ENCODE measurements at regions not wholly inside any gene's neighbourhood (a gene's known extent, or its start where the extent isn't known, plus 50 kb on each side); places are given as distances from the start of the nearest gene placed in this dataset.

GRCh38 chr6:4581468-4582385 lies 194.5 kb upstream of the CDYL start:
- ATAC-seq (ENCODE audit: poor library complexity) (no peak), DNase-seq (no peak)
- intact Hi-C loops (cut with DNase I) = no loop called here

GRCh38 chr6:4580361-4580760 lies 195.8 kb upstream of the CDYL start:
- intact Hi-C loops (cut with DNase I) = no loop called here
- ATAC-seq (ENCODE audit: poor library complexity) (no peak), DNase-seq (no peak)

GRCh38 chr6:4577406-4577805 lies 198.8 kb upstream of the CDYL start:
- intact Hi-C loops (cut with DNase I) = no loop called here
- no peak for ATAC-seq (ENCODE audit: poor library complexity)
- no peak for DNase-seq

GRCh38 chr6:4575714-4576113 lies 200.5 kb upstream of the CDYL start:
- ATAC-seq (ENCODE audit: poor library complexity) = no peak
- intact Hi-C loops (cut with DNase I) = no loop called here

GRCh38 chr6:4574007-4574406 lies 202.2 kb upstream of the CDYL start:
- ATAC-seq (ENCODE audit: poor library complexity) (no peak), DNase-seq (no peak)
- intact Hi-C loops (cut with DNase I) = no loop called here

More at GRCh38 chr6:4575714-4576113, 200.5 kb upstream of the CDYL start:
- DNase-seq = no peak

GRCh38 chr6:4571011-4571410 lies 205.2 kb upstream of the CDYL start:
- DNase-seq (no peak), ATAC-seq (ENCODE audit: poor library complexity) (no peak)
- intact Hi-C loops (cut with DNase I) = no loop called here

GRCh38 chr6:4568138-4568537 lies 208.1 kb upstream of the CDYL start:
- no peak for DNase-seq
- intact Hi-C loops (cut with DNase I) = no loop called here
- ATAC-seq (ENCODE audit: poor library complexity) = no peak

GRCh38 chr6:4567141-4567540 lies 209.1 kb upstream of the CDYL start:
- DNase-seq (no peak), ATAC-seq (ENCODE audit: poor library complexity) (no peak)
- intact Hi-C loops (cut with DNase I) = no loop called here

- DNase-seq (no peak), ATAC-seq (ENCODE audit: poor library complexity) (no peak)
- intact Hi-C loops (cut with DNase I) = no loop called here
Observed at GRCh38 chr6:4565301-4566250, 210.6 kb upstream of the CDYL start.

- ATAC-seq (ENCODE audit: poor library complexity) = no peak
- no peak for DNase-seq
- intact Hi-C loops (cut with DNase I) = no loop called here
Observed at GRCh38 chr6:4564801-4565271, 211.4 kb upstream of the CDYL start.

- DNase-seq (no peak), ATAC-seq (ENCODE audit: poor library complexity) (no peak)
- intact Hi-C loops (cut with DNase I) = no loop called here
Observed at GRCh38 chr6:4563877-4564276, 212.3 kb upstream of the CDYL start.

GRCh38 chr6:4563156-4563555 lies 213.0 kb upstream of the CDYL start:
- intact Hi-C loops (cut with DNase I) = no loop called here
- no peak for ATAC-seq (ENCODE audit: poor library complexity)
- no peak for DNase-seq

- intact Hi-C loops (cut with DNase I) = no loop called here
- DNase-seq (no peak), ATAC-seq (ENCODE audit: poor library complexity) (no peak)
Observed at GRCh38 chr6:4561773-4562400, 214.3 kb upstream of the CDYL start.

- intact Hi-C loops (cut with DNase I) = no loop called here
- ATAC-seq (ENCODE audit: poor library complexity) (no peak), DNase-seq (no peak)
Observed at GRCh38 chr6:4561078-4561435, 215.1 kb upstream of the CDYL start.

- DNase-seq (no peak), ATAC-seq (ENCODE audit: poor library complexity) (no peak)
- intact Hi-C loops (cut with DNase I) = no loop called here
Observed at GRCh38 chr6:4560221-4561077, 215.8 kb upstream of the CDYL start.

- no peak for DNase-seq
- intact Hi-C loops (cut with DNase I) = no loop called here
- no peak for ATAC-seq (ENCODE audit: poor library complexity)
Observed at GRCh38 chr6:4559281-4559875, 216.8 kb upstream of the CDYL start.

GRCh38 chr6:4554645-4555044 lies 221.6 kb upstream of the CDYL start:
- no peak for ATAC-seq (ENCODE audit: poor library complexity)

GRCh38 chr6:4553387-4553786 lies 222.8 kb upstream of the CDYL start:
- intact Hi-C loops (cut with DNase I) = no loop called here
- DNase-seq (no peak), ATAC-seq (ENCODE audit: poor library complexity) (no peak)

More at GRCh38 chr6:4554645-4555044, 221.6 kb upstream of the CDYL start:
- intact Hi-C loops (cut with DNase I) = no loop called here
- DNase-seq = no peak
